K562 (cell line): ENCODE measurements at regions not wholly inside any gene's neighbourhood (a gene's known extent, or its start where the extent isn't known, plus 50 kb on each side); places are given as distances from the start of the nearest gene placed in this dataset.

Source experiments
- ATAC-seq: fragments of 200-7000 bp; cut with Tn5 transposase; 3 replicates; pipeline ENCODE4 v1.9.1; 2020; ENCODE audit warnings: moderate library complexity
- BruUV-seq: library from RNA; stranded (reverse); fragments of 400-500 nt; replicated peaks from 2 replicates; lab custom pipeline; 2021; lab: Mats Ljungman, UMichigan
- CTCF ChIA-PET: fragments of 300-600 bp; formaldehyde crosslinking; extraction: SDS; loops from one replicate; lab custom pipeline; 2021; ENCODE audit warnings: low intra/inter-chr PET ratio; lab: Yijun Ruan, JAX
- POLR2A ChIA-PET: fragments of 300-600, 350-650 bp; sonication (Branson Sonifier 250); formaldehyde crosslinking; extraction: SDS; loops from one replicate; lab custom pipeline; 2021; ENCODE audit warnings: antibody characterized with exemption, inconsistent platforms; lab: Yijun Ruan, JAX
- DNase-seq, 4 experiments: peaks; one replicate each; pipeline versions ENCODE4 v3.0.0 to v3.0.0-alpha.2; 2011 to 2018; ENCODE audit warnings: low spot score in 3 of 4, mixed read lengths in 3 of 4; ENCODE audit errors: extremely low read depth in 1 of 4
- FAIRE-seq: peaks from 2 replicates; lab custom pipeline; 2011; peaks lifted over from hg19 to GRCh38; lab: Jason Lieb, UNC
- H2AFZ ChIP-seq: 2 replicates; pipeline ENCODE4 v1.6.0; 2011; ENCODE audit warnings: low read depth, low read length, control low read depth, inconsistent platforms
- H3K27ac ChIP-seq: fragments of 200-600 bp; 3 replicates; pipeline ENCODE4 v1.8.0; 2011; ENCODE audit warnings: low read depth, mild to moderate bottlenecking, control low read depth, inconsistent platforms, low read length, moderate library complexity, mixed read lengths; ENCODE audit errors: extremely low read depth
- H3K27me3 ChIP-seq, 2 experiments: fragments of 300-600 bp in 1 of 2; 2 replicates in 1 of 2; 3 replicates in 1 of 2; pipeline versions ENCODE4 v1.6.0 to v1.8.0; 2011; ENCODE audit warnings: inconsistent platforms in 2 of 2, low read length in 2 of 2, mild to moderate bottlenecking in 1 of 2, mixed read lengths in 1 of 2, moderate library complexity in 1 of 2; ENCODE audit not compliant: control insufficient read depth in 2 of 2, insufficient read depth in 2 of 2
- H3K36me3 ChIP-seq: fragments of 300-600 bp; 3 replicates; pipeline ENCODE4 v1.8.0; 2011; ENCODE audit warnings: mild to moderate bottlenecking, low read length, inconsistent platforms; ENCODE audit not compliant: control insufficient read depth, insufficient read depth
- H3K4me1 ChIP-seq, 2 experiments: fragments of 200-600 bp in 1 of 2; replicated peaks in 1 of 2; 2 replicates in 1 of 2; 3 replicates in 1 of 2; pipeline versions ENCODE4 v1.5.1 to v1.8.0; 2011; ENCODE audit warnings: inconsistent platforms in 2 of 2, low read length in 2 of 2, mild to moderate bottlenecking in 1 of 2, mixed read lengths in 1 of 2, moderate library complexity in 1 of 2; ENCODE audit not compliant: control insufficient read depth in 2 of 2, insufficient read depth in 2 of 2
- H3K4me2 ChIP-seq: 2 replicates; pipeline ENCODE4 v1.6.1; 2011; ENCODE audit warnings: low read length, control low read depth, inconsistent platforms, mixed read lengths; ENCODE audit not compliant: insufficient read depth
- H3K4me3 ChIP-seq: fragments of 200-600 bp; sonication (generic), shearing (Covaris generic); 2 replicates; pipeline ENCODE4 v1.5.1; 2016; ENCODE audit warnings: control low read depth, inconsistent platforms
- H3K79me2 ChIP-seq: fragments of 200-600 bp; 3 replicates; pipeline ENCODE4 v1.8.0; 2011; ENCODE audit warnings: low read length, inconsistent platforms; ENCODE audit not compliant: control insufficient read depth, insufficient read depth
- H3K9ac ChIP-seq, 2 experiments: 2 replicates each; pipeline versions ENCODE4 v1.6.0 to v1.6.1; 2011; ENCODE audit warnings: low read depth in 2 of 2, low read length in 2 of 2, control low read depth in 1 of 2, inconsistent platforms in 1 of 2, mild to moderate bottlenecking in 1 of 2, mixed read lengths in 1 of 2; ENCODE audit not compliant: insufficient read depth in 1 of 2
- H3K9me1 ChIP-seq: one replicate; pipeline ENCODE4 v1.6.0; 2011; ENCODE audit warnings: inconsistent platforms, mild to moderate bottlenecking, low read length, moderate library complexity; ENCODE audit not compliant: control insufficient read depth, insufficient read depth
- H3K9me3 ChIP-seq: replicated peaks from 2 replicates; pipeline ENCODE4 v1.5.1; 2011; ENCODE audit warnings: low read depth, low read length, inconsistent platforms; ENCODE audit not compliant: control insufficient read depth, insufficient read depth
- H4K20me1 ChIP-seq: replicated peaks from 2 replicates; pipeline ENCODE4 v1.6.1; 2011; ENCODE audit warnings: low read length, inconsistent platforms, mixed read lengths; ENCODE audit not compliant: control insufficient read depth, insufficient read depth
- POLR2H ChIP-seq: IDR thresholded peaks from 2 replicates; pipeline ENCODE4 v1.6.1; 2016; ENCODE audit warnings: missing genetic modification characterization, low read depth, mild to moderate bottlenecking, control low read depth, missing compliant biosample characterization, moderate library complexity
- POLR3A ChIP-seq: IDR thresholded peaks from 2 replicates; pipeline ENCODE4 v1.6.1; 2011; ENCODE audit warnings: borderline replicate concordance, mild to moderate bottlenecking, moderate library complexity; ENCODE audit not compliant: insufficient read length, insufficient read depth; ENCODE audit errors: extremely low read depth
- WGBS: fragments of 100-300 bp; shearing (Covaris generic); methylation state at CpG from one replicate; pipeline ENCODE4 v1.1.6; 2016; ENCODE audit warnings: low coverage, mixed read lengths; ENCODE audit not compliant: insufficient coverage; ENCODE audit errors: missing lambda C conversion rate; 5-methylcytosine and 5-hydroxymethylcytosine counted together
- in situ Hi-C: fragments of 300-500 bp; cut with MboI; formaldehyde crosslinking; loops from 4 replicates; pipeline ENCODE4 v1.15.0; 2018; ENCODE audit warnings: inconsistent platforms, mixed read lengths
- intact Hi-C: fragments of 100-400 bp; cut with micrococcal nuclease; formaldehyde crosslinking; loops from 2 replicates; pipeline ENCODE4 v1.14.2; 2022
- TF ChIP-seq, protein P1 (sequence below): fragments of 450-650 bp; formaldehyde crosslinking; IDR thresholded peaks from 2 replicates; pipeline ENCODE4 v1.4.0; 2020; ENCODE audit warnings: mild to moderate bottlenecking, moderate library complexity

DNA sequence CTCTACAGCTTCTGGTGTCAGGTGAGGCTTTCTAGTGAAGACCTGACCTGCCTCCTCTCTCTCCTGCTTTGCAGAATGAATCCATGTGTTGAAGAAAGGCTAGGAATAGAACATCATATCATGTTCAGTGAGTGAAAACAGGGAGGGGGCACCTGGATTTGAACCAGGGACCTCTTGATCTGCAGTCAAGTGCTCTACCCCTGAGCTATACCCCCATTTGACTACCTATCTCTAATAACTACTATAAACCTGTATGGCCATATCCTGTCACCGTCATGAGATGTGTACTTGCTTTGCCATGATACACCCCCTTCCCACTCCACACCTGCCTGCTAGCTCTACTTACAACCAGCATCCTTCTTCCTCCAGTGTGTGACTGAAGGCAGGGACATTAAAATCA is 91.3 kb upstream of the ZNF746 start:
- no peak for FAIRE-seq
- no peak overlapping the region for H2AFZ ChIP-seq
- H3K9me3 ChIP-seq: peaks cover 6% of the 10 kb centered on the region
- no peaks in the 10 kb centered on the region for H3K9me1 ChIP-seq
- no peaks in the 10 kb centered on the region for H3K27me3 ChIP-seq
- no peak overlapping the region for H3K4me3 ChIP-seq
- ChIA-PET POLR2A (no interaction called here), CTCF (no interaction called here)
- H3K9ac ChIP-seq: no peak overlapping the region
- 97% methylated on average over 1 of the region's 1 CpG for WGBS
- H3K36me3 ChIP-seq: peaks cover 94% of the 10 kb centered on the region
- no peak for ATAC-seq
- no peak for DNase-seq
- no peaks in the 10 kb centered on the region for H3K79me2 ChIP-seq
- intact Hi-C loops: no loop called here
- no peak overlapping the region for H3K27ac ChIP-seq
- H4K20me1 ChIP-seq: no peaks in the 10 kb centered on the region
- in situ Hi-C loops: no loop called here
- no peak overlapping the region for H3K4me2 ChIP-seq
- TF ChIP-seq POLR3A: peak; percentile 65
- peak; percentile 59; the same call in 1 of the 2 replicates for TF ChIP-seq POLR2H (tag)
- TF ChIP-seq, protein P1, sequence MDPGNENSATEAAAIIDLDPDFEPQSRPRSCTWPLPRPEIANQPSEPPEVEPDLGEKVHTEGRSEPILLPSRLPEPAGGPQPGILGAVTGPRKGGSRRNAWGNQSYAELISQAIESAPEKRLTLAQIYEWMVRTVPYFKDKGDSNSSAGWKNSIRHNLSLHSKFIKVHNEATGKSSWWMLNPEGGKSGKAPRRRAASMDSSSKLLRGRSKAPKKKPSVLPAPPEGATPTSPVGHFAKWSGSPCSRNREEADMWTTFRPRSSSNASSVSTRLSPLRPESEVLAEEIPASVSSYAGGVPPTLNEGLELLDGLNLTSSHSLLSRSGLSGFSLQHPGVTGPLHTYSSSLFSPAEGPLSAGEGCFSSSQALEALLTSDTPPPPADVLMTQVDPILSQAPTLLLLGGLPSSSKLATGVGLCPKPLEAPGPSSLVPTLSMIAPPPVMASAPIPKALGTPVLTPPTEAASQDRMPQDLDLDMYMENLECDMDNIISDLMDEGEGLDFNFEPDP (CRISPR knock-in tag): no peak
- H3K4me1 ChIP-seq: no peaks in the 10 kb centered on the region
- no TSS peak for BruUV-seq
